HL-60/S4 treated with retinoic acid at 250 ng/mL for 4 days and 3 days (cell line): ENCODE measurements at regions not wholly inside any gene's neighbourhood (a gene's known extent, or its start where the extent isn't known, plus 50 kb on each side); places are given as distances from the start of the nearest gene placed in this dataset.
"Not testable (repeated sequence)": the region's sequence is repeated elsewhere in the genome, so short reads cannot be mapped to it uniquely, and the experiment has no call there.

Source experiments
- in situ Hi-C: fragments of 300-500 bp; cut with MboI; formaldehyde crosslinking; loops from 2 replicates; pipeline ENCODE4 v1.7.0; 2022; ENCODE audit warnings: low sequenced_read_pairs

GRCh38 chr13:111491021-111491420 lies 170.6 kb downstream of the TEX29 start:
- in situ Hi-C loops, result no loop called here

- in situ Hi-C loops, result no loop called here
Observed at GRCh38 chr13:111491659-111492058, 171.2 kb downstream of the TEX29 start.

GRCh38 chr13:111492341-111492950 lies 172.0 kb downstream of the TEX29 start:
- in situ Hi-C loops, result no loop called here

- in situ Hi-C loops, result no loop called here
Observed at GRCh38 chr13:111492958-111493357, 172.5 kb downstream of the TEX29 start.

- in situ Hi-C loops, result no loop called here
Observed at GRCh38 chr13:111493468-111493867, 173.0 kb downstream of the TEX29 start.

GRCh38 chr13:111494641-111495040 lies 174.2 kb downstream of the TEX29 start:
- in situ Hi-C loops, result no loop called here

GRCh38 chr13:111501596-111502535 lies 181.4 kb downstream of the TEX29 start:
- in situ Hi-C loops, result not testable (repeated sequence)

- in situ Hi-C loops, result no loop called here
Observed at GRCh38 chr13:111502957-111503356, 182.5 kb downstream of the TEX29 start.

- in situ Hi-C loops, result no loop called here
Observed at GRCh38 chr13:111503376-111503775, 182.9 kb downstream of the TEX29 start.

- in situ Hi-C loops, result no loop called here
Observed at GRCh38 chr13:111503905-111504695, 183.7 kb downstream of the TEX29 start.

- in situ Hi-C loops, result no loop called here
Observed at GRCh38 chr13:111505175-111505777, 184.8 kb downstream of the TEX29 start.

- in situ Hi-C loops, result no loop called here
Observed at GRCh38 chr13:111506125-111506524, 185.7 kb downstream of the TEX29 start.

- in situ Hi-C loops, result no loop called here
Observed at GRCh38 chr13:111506621-111507020, 186.2 kb downstream of the TEX29 start.

- in situ Hi-C loops, result no loop called here
Observed at GRCh38 chr13:111508164-111508870, 187.9 kb downstream of the TEX29 start.

GRCh38 chr13:111508902-111509509 lies 188.6 kb downstream of the TEX29 start:
- in situ Hi-C loops, result no loop called here

GRCh38 chr13:111510502-111511218 lies 190.2 kb downstream of the TEX29 start:
- in situ Hi-C loops, result no loop called here

GRCh38 chr13:111511219-111511732 lies 190.8 kb downstream of the TEX29 start:
- in situ Hi-C loops, result no loop called here

- in situ Hi-C loops, result no loop called here
Observed at GRCh38 chr13:111511805-111512504, 191.5 kb downstream of the TEX29 start.
